Coronary artery (tissue), 2 donors: ENCODE measurements at regions not wholly inside any gene's neighbourhood (a gene's known extent, or its start where the extent isn't known, plus 50 kb on each side); places are given as distances from the start of the nearest gene placed in this dataset.

Source experiments
- DNase-seq: peaks from one replicate; pipeline ENCODE4 v3.0.0-alpha.2; 2017; ENCODE audit warnings: low spot score
- H3K27ac ChIP-seq, 2 donors: fragments of 200-600 bp; sonication (generic); one replicate each; pipeline ENCODE4 v1.5.1; 2016 to 2019
- H3K4me3 ChIP-seq: fragments of 200-600 bp; sonication (generic); 2 replicates; pipeline ENCODE4 v1.5.1; 2016; ENCODE audit warnings: mild to moderate bottlenecking, moderate library complexity
- TF ChIP-seq, protein P1 (sequence below): fragments of 200-600 bp; sonication (generic); IDR thresholded peaks from one replicate; pipeline ENCODE4 v1.5.1; 2019; ENCODE audit warnings: antibody characterized with exemption

DNA sequence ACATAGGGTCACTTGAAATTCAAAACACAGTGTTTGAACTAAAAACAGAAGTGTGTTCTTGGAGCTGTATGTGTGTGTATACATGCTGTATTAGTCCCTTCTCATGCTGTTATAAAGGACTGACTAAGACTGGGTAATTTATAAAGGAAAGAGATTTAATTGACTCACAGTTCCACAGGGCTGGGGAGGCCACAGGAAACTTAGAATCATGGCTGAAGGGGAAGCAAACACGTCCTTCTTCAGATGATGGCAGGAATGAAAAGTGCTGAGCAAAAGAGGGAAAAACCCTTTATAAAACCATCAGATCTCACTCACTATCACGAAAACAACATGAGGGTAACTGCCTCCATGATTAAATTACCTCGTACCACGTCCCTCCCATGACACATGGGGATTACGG lies 224.1 kb downstream of the BCAT1 start:
- H3K4me3 ChIP-seq, result no peak overlapping the region
- DNase-seq, result no peak
- TF ChIP-seq, protein P1, sequence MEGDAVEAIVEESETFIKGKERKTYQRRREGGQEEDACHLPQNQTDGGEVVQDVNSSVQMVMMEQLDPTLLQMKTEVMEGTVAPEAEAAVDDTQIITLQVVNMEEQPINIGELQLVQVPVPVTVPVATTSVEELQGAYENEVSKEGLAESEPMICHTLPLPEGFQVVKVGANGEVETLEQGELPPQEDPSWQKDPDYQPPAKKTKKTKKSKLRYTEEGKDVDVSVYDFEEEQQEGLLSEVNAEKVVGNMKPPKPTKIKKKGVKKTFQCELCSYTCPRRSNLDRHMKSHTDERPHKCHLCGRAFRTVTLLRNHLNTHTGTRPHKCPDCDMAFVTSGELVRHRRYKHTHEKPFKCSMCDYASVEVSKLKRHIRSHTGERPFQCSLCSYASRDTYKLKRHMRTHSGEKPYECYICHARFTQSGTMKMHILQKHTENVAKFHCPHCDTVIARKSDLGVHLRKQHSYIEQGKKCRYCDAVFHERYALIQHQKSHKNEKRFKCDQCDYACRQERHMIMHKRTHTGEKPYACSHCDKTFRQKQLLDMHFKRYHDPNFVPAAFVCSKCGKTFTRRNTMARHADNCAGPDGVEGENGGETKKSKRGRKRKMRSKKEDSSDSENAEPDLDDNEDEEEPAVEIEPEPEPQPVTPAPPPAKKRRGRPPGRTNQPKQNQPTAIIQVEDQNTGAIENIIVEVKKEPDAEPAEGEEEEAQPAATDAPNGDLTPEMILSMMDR, result no peak
- H3K27ac ChIP-seq, result no peak overlapping the region

DNA sequence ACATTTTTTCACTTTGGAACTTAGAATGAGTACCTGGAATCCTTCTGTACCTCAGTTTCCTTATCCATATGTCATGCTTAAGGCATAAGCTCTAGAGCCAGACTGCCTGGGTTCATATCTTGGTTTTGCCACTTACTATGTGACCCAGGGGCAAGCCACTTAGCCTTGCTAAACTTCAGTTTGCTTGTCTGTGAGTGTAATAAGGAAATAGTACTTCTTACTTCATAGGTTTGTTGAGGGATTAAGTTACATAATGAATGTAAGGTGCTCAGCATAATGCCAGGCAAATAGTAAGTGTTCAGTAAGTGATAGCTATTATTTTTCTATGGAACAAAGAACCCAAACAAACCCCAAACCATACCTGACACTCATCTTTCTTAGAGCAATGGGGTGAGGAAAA lies 225.1 kb downstream of the BCAT1 start:
- no peak overlapping the region for H3K27ac ChIP-seq
- TF ChIP-seq, protein P1, result no peak
- no peak for DNase-seq
- no peak overlapping the region for H3K4me3 ChIP-seq

DNA sequence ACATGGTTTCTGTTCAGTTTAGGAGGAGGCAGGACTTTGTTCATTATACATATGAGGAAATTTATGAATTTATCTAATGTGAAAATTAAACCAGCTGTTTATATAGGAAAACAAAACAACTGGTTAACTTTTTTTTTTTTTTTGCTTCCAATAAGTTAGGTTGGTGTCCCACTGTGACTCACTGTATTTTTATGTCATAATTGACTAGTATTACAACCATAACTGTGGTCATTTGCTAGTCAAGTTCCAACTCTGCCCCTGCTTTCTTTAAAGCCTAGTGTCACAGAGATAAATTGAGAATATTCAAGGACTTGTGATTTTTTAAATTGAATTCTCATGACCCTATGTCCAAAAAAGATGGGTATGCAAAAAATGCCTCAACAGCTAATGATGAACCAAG lies 227.7 kb downstream of the BCAT1 start:
- Histone ChIP-seq H3K27ac (no peak overlapping the region), H3K4me3 (no peak overlapping the region)
- DNase-seq, result no peak
- TF ChIP-seq, protein P1, result no peak

DNA sequence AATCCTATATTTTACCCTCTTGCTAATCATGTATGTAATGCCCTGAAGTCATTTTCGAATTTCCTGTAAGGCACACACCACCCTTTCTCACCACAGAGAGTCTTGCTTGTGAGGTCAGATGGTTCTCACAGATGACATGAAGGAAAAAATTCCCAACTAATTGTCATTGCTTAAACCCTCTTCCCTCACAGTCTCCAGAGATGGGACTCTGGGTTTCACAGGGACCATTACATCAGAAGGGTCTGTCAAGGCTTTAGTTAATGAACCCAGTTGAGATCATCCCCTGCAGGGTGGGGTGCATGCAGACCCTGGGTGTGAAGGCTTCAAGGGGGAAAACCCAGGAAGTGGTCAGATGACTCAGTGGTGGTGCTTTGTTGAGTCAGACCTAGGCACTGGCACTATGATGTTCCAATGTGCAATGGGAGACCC lies 229.6 kb downstream of the BCAT1 start:
- DNase-seq, result no peak
- H3K27ac ChIP-seq, result no peak overlapping the region
- H3K4me3 ChIP-seq, result no peak overlapping the region
- TF ChIP-seq, protein P1, result no peak

DNA sequence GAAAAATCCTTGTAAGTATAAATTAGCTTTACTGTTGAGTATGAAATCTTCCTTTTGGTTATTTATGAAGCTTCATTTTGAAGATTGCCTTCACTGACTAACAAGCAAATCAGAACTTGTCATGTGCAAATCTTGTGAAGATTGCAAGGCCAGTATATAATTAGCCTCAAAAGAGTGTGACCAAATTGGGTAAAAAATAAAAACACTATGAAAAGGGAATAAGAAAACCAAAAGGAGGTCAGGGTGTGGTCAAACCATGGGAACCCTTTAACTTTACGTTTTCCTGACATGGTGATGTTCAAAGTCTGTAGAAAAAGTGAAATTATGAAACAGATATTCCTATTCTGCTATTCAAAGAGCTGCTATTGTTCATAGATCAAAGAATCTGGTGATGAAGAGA lies 230.3 kb downstream of the BCAT1 start:
- Histone ChIP-seq H3K27ac (no peak overlapping the region), H3K4me3 (no peak overlapping the region)
- DNase-seq, result no peak
- TF ChIP-seq, protein P1, result no peak

DNA sequence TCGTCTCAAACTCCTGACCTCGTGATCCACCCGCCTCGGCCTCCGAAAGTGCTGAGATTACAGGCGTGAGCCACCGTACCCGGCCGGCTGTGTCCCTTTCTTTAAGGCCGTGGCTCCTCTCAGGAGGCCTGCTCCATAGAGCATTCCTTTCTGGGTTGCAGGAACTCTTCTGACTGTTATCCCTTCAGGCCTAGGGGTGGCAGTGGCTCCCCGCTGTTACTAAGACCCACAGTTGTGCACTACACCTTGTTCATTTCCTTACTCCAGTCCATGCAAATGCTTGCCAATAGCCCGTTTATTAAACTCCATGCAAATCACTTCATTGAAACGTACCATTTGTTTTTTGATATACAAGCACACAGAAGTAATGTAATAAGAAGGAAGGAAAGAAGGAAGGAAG lies 234.7 kb downstream of the BCAT1 start:
- H3K4me3 ChIP-seq, result no peak overlapping the region
- TF ChIP-seq, protein P1, result no peak
- no peak overlapping the region for H3K27ac ChIP-seq
- no peak for DNase-seq

DNA sequence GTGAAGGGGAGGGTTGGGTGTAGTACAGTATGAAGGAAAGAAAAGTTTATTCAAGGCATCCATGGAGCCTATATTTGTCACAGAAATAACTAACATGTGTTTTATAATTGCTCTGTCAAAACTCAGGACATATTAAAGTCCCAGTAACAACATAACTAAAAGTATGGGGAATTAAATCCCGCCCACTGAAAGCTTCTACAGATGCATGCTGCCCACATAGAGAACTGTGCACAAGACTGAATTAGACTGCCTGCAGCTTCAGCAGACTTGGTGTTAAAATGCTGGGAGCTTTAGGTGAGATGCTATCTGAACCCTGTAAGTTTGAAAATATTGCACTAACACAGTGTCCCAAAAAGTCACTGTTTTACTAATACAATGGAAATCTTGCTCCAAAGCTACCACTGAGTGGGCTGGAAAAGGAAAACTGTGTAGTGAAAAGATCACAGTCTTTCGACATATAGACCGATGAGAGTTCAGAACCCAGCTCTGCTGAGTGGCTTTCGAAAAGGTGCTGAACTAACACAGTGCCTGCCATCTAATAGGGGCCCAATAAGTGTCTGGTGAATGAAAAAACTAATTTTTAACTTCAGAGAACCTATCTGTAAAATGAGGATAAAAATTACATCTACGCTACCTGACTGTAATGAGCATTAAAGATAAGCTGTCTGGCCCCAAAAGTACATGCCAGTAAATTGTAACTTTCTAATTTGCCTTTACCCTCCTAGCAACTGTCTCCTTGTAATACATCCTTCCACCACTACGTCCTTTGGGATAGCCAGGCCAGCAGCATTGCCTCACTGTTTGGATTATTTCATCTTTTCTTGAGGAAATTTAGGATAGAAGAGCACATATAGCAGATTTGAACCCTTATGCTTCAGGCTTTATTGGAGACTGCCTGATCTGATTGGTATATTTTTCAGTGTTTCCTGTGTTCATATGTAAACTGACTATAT lies 237.6 kb downstream of the BCAT1 start:
- no peak overlapping the region for H3K4me3 ChIP-seq
- no peak overlapping the region for H3K27ac ChIP-seq
- TF ChIP-seq, protein P1, result no peak
- DNase-seq, result no peak
